ENCODE measurements at regions not wholly inside any gene's neighbourhood (a gene's known extent, or its start where the extent isn't known, plus 50 kb on each side); places are given as distances from the start of the nearest gene placed in this dataset.

DNA sequence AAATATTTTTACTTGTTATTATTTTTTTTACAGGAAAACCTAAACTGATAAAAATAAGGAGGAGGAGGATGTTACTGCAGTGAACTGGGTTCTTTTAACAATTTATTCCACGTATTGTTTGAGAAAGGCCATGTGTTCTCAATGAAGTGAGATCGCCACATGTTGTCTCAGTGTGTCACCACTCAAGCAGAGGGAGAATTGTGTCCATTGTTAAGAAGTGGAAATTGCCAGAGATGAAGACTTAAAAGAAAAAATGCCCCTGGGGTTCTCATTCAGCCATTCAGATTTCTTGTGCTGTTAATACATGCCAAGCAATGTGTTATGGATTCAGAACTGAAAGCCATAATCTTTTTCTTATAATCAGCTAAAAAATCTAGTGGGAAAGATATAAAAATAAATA lies 297.1 kb downstream of the NSUN3 start:
- TF ChIP-seq, protein P1, sequence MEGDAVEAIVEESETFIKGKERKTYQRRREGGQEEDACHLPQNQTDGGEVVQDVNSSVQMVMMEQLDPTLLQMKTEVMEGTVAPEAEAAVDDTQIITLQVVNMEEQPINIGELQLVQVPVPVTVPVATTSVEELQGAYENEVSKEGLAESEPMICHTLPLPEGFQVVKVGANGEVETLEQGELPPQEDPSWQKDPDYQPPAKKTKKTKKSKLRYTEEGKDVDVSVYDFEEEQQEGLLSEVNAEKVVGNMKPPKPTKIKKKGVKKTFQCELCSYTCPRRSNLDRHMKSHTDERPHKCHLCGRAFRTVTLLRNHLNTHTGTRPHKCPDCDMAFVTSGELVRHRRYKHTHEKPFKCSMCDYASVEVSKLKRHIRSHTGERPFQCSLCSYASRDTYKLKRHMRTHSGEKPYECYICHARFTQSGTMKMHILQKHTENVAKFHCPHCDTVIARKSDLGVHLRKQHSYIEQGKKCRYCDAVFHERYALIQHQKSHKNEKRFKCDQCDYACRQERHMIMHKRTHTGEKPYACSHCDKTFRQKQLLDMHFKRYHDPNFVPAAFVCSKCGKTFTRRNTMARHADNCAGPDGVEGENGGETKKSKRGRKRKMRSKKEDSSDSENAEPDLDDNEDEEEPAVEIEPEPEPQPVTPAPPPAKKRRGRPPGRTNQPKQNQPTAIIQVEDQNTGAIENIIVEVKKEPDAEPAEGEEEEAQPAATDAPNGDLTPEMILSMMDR (IDR thresholded peaks at IDR 0.05; ENCODE audit: borderline replicate concordance, control extremely low read depth, extremely low read depth, insufficient read depth, missing control alignments): no peak
- in situ Hi-C loops (cut with MboI; ENCODE audit: low sequenced_read_pairs, unreplicated experiment): no loop called here
- DNase-seq (ENCODE audit: low spot score): no peak

DNA sequence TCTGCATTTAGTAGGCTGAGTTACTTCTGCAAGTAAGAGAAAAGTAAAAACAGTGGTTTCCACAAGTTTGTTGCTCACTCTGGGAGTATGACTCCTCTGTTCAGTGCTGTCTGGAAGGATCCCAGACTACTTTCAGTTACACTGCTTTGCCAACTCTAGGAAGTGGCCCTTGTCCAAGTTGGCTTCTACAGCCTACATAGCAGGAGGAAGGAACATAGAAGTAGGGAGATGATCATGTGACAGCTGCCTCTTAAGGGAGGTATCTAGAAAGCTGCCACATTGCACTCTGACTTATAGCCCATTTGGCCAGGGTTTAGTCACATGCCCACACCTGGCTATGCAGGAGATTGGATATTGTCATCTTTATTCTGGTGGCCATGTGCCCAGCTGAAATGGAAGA lies 298.1 kb downstream of the NSUN3 start:
- no peak for DNase-seq (ENCODE audit: low spot score)
- in situ Hi-C loops (cut with MboI; ENCODE audit: low sequenced_read_pairs, unreplicated experiment): no loop called here
- TF ChIP-seq, protein P1 (IDR thresholded peaks at IDR 0.05; ENCODE audit: borderline replicate concordance, control extremely low read depth, extremely low read depth, insufficient read depth, missing control alignments): no peak

DNA sequence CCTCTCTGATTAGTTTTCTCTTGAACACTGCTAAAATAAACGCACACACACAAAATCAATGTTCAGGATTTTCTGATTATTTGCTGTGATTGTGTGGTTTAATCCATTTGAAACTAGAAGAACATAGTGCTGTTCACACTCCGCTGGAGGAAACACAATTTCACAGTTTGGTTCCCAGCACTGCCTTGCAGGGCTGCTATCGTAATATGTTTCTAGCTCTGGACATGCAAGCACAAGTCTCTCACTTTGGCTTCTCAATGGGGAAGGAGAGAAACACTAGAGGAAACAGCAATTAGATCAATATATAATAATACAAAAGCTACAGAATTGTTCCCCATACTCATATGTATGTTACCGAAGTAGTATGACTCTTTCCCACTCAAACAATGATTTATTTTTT lies 299.5 kb downstream of the NSUN3 start:
- in situ Hi-C loops (cut with MboI; ENCODE audit: low sequenced_read_pairs, unreplicated experiment): no loop called here
- TF ChIP-seq, protein P1 (IDR thresholded peaks at IDR 0.05; ENCODE audit: borderline replicate concordance, control extremely low read depth, extremely low read depth, insufficient read depth, missing control alignments): no peak
- DNase-seq (ENCODE audit: low spot score): no peak

DNA sequence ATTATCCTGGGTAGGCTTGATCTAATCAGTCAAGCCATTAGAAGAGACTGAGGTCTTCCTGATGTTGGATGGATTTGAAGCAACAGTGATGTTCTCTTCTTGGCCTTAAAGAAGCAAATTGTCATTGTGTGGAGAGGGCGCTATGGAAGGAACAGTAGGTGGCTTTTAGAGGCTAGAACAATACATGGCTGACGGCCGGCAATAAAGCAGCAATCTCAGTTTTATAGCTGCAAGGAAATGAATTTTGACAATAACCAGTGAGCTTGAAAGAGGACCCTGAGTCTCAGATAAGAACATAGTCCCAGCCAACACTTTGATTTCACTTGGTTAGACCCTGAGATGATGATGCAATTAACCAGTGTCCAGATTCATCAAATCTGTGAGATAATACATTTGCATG lies 302.1 kb downstream of the NSUN3 start:
- in situ Hi-C loops (cut with MboI; ENCODE audit: low sequenced_read_pairs, unreplicated experiment): no loop called here
- TF ChIP-seq, protein P1 (IDR thresholded peaks at IDR 0.05; ENCODE audit: borderline replicate concordance, control extremely low read depth, extremely low read depth, insufficient read depth, missing control alignments): no peak

DNA sequence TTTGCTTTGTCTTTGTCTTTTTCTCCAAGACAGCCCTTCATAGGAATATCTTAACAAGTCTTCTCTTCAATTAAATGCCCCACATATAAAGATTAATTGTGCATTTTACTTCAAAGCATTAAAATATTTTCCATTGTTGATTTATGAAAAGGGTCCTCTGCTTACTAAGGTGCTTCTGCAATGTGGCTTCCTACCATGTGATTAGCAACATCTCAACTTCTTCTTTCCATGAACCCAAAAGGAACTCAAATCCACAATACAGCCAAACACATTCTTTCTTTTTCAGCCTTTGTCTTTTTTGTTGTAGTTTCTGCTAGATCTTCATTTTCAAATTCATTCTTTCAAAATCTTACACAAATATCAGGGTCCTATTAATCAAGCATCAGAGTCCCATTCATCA lies 309.2 kb downstream of the NSUN3 start:
- TF ChIP-seq, protein P1 (IDR thresholded peaks at IDR 0.05; ENCODE audit: borderline replicate concordance, control extremely low read depth, extremely low read depth, insufficient read depth, missing control alignments): no peak
- DNase-seq (ENCODE audit: low spot score): no peak
- in situ Hi-C loops (cut with MboI; ENCODE audit: low sequenced_read_pairs, unreplicated experiment): no loop called here

More for the DNA sequence above, 302.1 kb downstream of the NSUN3 start:
- no peak for DNase-seq (ENCODE audit: low spot score)

DNA sequence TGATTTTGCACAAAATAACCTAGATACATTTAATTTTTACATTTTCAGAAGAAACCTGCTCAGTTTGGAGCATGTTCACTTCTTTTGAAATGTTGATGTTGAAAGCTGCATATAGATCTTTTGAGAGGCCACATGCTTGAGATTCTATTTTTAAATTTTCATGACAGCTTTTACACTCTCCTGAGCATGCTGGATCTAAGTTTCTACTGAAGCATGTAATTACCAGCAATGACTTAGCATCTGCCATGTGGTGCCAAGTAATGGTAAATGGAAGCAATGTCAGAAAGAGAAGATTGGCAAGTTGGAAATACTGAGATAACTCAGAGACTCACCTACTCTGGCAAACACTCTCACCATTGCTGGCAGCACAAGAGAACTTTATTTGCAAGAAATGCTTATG lies 310.6 kb downstream of the NSUN3 start:
- no peak for DNase-seq (ENCODE audit: low spot score)
- TF ChIP-seq, protein P1 (IDR thresholded peaks at IDR 0.05; ENCODE audit: borderline replicate concordance, control extremely low read depth, extremely low read depth, insufficient read depth, missing control alignments): no peak
- in situ Hi-C loops (cut with MboI; ENCODE audit: low sequenced_read_pairs, unreplicated experiment): no loop called here
